ENCODE measurements at regions not wholly inside any gene's neighbourhood (a gene's known extent, or its start where the extent isn't known, plus 50 kb on each side); places are given as distances from the start of the nearest gene placed in this dataset.
A peak's percentile ranks its signal among the peaks of the same experiment; 100 is the strongest.

DNA sequence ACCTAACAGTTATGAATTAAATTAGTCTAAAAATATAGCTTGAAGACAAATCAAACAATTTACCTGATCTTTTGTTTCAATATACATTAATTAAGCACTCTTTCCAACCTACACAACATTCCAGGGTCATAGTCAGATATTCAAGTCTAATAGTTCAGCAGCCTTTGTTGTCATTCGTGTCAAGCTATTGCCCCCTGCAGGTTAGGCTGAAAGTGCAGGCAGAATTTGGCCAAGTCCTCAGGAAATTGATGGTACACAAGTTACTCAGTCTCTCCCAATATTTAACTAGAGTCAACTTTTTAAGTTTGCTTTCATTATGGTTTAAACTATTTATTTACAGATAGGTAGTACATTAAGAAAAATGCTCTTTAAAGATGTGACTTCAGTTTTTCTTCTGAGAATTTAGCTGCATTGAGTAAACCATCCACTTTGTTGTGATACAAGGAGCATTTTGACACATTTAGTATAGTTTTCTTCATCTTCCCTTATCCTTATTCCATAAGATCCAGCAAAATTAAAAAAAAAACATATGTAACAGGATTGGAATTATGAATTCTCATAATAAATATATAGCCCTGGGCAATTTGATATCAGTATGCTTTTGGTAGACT, 130.3 kb upstream of the DPYD start:
- TF ChIP-seq, protein P1, sequence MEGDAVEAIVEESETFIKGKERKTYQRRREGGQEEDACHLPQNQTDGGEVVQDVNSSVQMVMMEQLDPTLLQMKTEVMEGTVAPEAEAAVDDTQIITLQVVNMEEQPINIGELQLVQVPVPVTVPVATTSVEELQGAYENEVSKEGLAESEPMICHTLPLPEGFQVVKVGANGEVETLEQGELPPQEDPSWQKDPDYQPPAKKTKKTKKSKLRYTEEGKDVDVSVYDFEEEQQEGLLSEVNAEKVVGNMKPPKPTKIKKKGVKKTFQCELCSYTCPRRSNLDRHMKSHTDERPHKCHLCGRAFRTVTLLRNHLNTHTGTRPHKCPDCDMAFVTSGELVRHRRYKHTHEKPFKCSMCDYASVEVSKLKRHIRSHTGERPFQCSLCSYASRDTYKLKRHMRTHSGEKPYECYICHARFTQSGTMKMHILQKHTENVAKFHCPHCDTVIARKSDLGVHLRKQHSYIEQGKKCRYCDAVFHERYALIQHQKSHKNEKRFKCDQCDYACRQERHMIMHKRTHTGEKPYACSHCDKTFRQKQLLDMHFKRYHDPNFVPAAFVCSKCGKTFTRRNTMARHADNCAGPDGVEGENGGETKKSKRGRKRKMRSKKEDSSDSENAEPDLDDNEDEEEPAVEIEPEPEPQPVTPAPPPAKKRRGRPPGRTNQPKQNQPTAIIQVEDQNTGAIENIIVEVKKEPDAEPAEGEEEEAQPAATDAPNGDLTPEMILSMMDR (IDR thresholded peaks at IDR 0.05; ENCODE audit: insufficient read depth, low read depth, low read length, missing control alignments), result peak; percentile 91
- DNase-seq (ENCODE audit: low read depth), result peak; percentile 74

DNA sequence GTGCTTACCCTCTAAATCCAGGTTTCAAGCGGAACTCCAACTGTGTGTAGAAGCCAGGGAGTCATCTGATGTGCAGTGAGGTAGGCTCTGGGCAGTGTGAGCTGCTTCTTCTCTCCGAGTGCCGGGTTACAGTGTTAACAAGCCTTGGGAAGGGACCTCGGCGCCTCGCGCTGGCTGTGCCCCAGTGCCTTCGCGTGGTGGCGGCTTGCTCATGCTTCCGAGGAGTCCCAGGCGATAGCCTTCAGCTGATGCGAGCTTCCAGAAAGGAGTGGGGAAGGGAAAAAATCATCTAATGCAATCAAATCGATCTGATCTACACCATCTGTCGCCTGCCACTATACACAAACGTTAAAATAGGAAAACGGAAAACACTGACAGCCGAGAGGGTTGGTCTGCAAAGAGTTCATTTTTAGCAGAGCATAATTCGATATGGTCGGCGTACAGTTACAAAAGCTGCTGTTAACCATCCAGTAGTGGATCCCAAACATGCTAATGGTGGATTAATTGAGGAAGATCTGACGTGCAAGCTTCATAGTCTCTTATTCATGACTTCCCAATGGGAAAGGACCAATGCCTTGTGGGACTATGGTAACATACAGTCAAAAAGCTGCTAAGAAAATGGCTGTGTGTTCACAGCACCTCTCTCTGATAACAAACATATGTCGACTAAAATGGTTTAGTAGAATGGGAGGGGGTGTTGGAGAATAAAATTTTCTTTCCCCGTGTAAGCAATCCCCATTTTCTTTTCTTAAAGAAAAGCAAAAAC, 128.7 kb upstream of the DPYD start:
- TF ChIP-seq, protein P1 (IDR thresholded peaks at IDR 0.05; ENCODE audit: insufficient read depth, low read depth, low read length, missing control alignments), result no peak
- DNase-seq (ENCODE audit: low read depth), result no peak
- H3K4me3 ChIP-seq (ENCODE audit: low read depth, low read length), result no peak overlapping the region

More for the DNA sequence above, 130.3 kb upstream of the DPYD start:
- no peak overlapping the region for H3K4me3 ChIP-seq (ENCODE audit: low read depth, low read length)

DNA sequence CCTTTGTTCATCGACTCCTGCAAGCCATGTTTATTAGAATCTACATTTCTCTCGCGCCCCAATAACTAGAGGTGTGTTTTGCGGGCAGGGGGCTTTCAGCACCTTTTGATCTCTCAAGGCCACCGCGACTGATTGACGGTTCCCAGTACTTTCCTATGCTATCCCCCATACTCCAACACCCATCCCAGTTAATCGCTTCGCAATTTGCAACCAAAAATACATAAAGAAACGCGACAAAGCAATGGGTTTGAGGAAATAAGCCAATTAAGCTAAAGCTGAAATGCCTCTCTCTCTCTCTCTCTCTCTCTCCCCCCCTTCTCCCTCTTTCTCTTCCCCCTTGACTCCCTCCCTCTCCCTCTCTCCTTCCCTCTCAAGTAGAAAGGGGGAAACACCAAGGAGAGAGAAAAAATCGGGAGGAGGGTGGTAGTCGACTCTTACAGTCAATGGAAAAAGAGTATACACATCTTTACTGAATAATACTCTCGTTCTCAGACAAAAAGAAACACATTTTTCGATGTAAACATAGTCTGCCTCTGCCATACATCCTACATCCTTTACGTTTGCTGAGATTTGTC, 128.0 kb upstream of the DPYD start:
- H3K4me3 ChIP-seq (ENCODE audit: low read depth, low read length), result no peak overlapping the region
- TF ChIP-seq, protein P1 (IDR thresholded peaks at IDR 0.05; ENCODE audit: insufficient read depth, low read depth, low read length, missing control alignments), result no peak
- DNase-seq (ENCODE audit: low read depth), result no peak

DNA sequence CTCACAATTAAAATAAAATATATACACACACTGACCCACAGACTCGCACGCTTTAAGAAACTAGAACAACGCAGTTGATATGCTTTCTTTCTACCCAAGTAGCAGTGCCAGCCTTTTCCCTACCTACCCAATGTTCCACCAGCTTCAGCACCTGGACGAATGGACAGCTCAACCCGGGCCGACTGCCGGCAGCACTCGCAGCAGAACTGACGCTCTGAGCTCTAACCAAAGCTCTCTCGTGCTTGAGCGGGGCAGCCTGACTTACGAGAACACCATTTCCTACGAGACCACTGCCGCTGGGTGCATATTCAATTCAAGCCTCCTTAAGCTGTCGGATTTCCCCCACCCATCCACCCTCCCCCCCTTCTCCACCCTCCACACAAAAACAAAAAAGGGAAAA, 127.4 kb upstream of the DPYD start:
- peak; percentile 69 for DNase-seq (ENCODE audit: low read depth)
- H3K4me3 ChIP-seq (ENCODE audit: low read depth, low read length), result no peak overlapping the region
- TF ChIP-seq, protein P1 (IDR thresholded peaks at IDR 0.05; ENCODE audit: insufficient read depth, low read depth, low read length, missing control alignments), result no peak

DNA sequence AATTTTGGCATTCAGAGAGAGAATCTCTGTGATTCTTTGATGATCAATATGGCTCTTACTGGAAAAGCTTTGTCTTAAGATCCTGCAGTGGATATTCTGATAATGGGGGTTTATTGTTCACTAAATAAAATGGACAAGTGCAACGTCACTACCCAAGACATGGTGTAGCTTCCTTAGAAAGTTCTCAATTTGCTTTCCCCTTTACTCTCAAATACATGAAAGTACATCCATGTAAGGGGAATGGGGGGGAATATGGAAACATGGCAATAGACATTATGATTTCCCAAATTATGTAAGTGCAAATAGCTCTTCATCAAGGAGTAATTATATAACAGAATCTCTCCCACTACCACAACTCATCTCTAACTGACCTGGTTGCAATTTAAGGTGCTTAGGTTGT, 126.3 kb upstream of the DPYD start:
- no peak overlapping the region for H3K4me3 ChIP-seq (ENCODE audit: low read depth, low read length)
- TF ChIP-seq, protein P1 (IDR thresholded peaks at IDR 0.05; ENCODE audit: insufficient read depth, low read depth, low read length, missing control alignments), result no peak
- no peak for DNase-seq (ENCODE audit: low read depth)

DNA sequence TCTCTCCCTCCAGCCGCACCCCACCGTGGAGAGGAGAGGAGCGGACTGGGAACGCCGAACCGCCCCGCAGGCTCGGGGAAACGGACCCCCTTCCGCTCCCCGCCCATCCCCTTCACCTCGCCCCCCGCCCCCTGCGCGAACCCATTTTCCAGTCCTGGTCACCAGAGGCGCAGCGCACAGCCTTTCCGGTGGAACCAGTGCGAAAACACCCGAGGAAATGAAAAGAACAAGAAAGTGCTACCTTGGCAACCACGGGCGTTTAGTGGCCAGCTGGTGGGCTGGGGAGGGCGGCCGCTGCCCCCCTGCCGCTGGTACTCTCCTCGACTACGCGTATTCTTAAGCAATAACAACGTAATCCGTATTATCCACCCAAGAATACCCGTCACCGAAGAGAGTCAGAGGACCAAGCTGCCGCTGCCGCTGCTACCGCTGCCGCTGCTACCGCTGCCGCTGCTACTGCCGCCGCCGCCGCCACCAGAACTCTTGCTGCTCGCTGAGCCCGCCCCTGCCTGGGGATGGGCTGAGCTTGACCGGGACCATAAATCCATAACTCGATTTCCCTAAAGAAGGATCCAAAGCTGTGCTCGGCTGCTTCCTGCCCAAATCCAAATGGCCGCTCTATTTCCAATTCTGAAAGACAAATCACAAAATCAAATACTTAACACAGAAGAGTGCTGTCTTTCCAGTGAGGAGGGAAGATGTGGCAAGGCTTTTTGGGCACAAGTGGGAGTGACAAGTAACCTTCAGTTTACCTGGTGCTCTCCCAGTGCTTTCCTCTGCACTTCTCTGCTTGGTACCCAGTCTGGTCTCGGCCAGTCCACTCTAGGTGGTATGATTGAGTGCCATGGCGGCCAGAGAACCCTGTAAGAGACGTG, 125.2 kb upstream of the DPYD start:
- TF ChIP-seq, protein P1 (IDR thresholded peaks at IDR 0.05; ENCODE audit: insufficient read depth, low read depth, low read length, missing control alignments), result no peak
- H3K4me3 ChIP-seq (ENCODE audit: low read depth, low read length), result peak overlapping the region; percentile 40
- DNase-seq (ENCODE audit: low read depth), result peak; percentile 35

All from GM12865 (cell line).